OCI-LY7 (cell line): ENCODE measurements at regions not wholly inside any gene's neighbourhood (a gene's known extent, or its start where the extent isn't known, plus 50 kb on each side); places are given as distances from the start of the nearest gene placed in this dataset.

Experiments used
- BruUV-seq: library from RNA; stranded (reverse); fragments of 400-500 nt; replicated peaks from 2 replicates; lab custom pipeline; 2021; lab: Mats Ljungman, UMichigan
- CTCF ChIA-PET: fragments of 300-600 bp; sonication (Branson Sonifier 250); formaldehyde crosslinking; loops from one replicate; lab custom pipeline; 2022; ENCODE audit warnings: antibody characterized with exemption; ENCODE audit not compliant: unreplicated experiment; lab: Charles Lee
- POLR2A ChIA-PET: fragments of 300-600 bp; sonication (Branson Sonifier 250); formaldehyde crosslinking; loops from one replicate; lab custom pipeline; 2022; ENCODE audit warnings: antibody characterized with exemption; lab: Charles Lee
- DNase-seq: peaks from one replicate; pipeline ENCODE4 v3.0.0-alpha.2; 2015; ENCODE audit warnings: low spot score
- H2AFZ ChIP-seq: fragments of 200-600 bp; sonication (generic), shearing (Covaris generic); 2 replicates; pipeline ENCODE4 v1.6.1; 2014; ENCODE audit warnings: mild to moderate bottlenecking, antibody characterized with exemption, low read length, moderate library complexity
- H3K27ac ChIP-seq: fragments of 200-600 bp; sonication (generic); 2 replicates; pipeline ENCODE4 v1.5.1; 2014; ENCODE audit warnings: mixed run types, low read depth, mild to moderate bottlenecking, moderate library complexity, low read length, inconsistent platforms; ENCODE audit not compliant: poor library complexity, severe bottlenecking
- H3K36me3 ChIP-seq: fragments of 200-600 bp; sonication (generic); 2 replicates; pipeline ENCODE4 v1.6.1; 2014; ENCODE audit warnings: mild to moderate bottlenecking, antibody characterized with exemption, low read length, moderate library complexity, mixed read lengths; ENCODE audit not compliant: insufficient read depth
- H3K4me1 ChIP-seq: fragments of 200-600 bp; sonication (generic); 2 replicates; pipeline ENCODE4 v1.5.1; 2014; ENCODE audit warnings: mild to moderate bottlenecking, low read length; ENCODE audit not compliant: insufficient read depth, poor library complexity, severe bottlenecking
- H3K4me2 ChIP-seq: fragments of 200-600 bp; sonication (generic); 2 replicates; pipeline ENCODE4 v1.6.1; 2014; ENCODE audit warnings: mild to moderate bottlenecking, low read length
- H3K4me3 ChIP-seq: fragments of 200-600 bp; sonication (generic); 2 replicates; pipeline ENCODE4 v1.5.1; 2014; ENCODE audit warnings: mild to moderate bottlenecking, low read depth, low read length; ENCODE audit not compliant: poor library complexity, severe bottlenecking
- H3K79me2 ChIP-seq: fragments of 200-600 bp; sonication (generic); 2 replicates; pipeline ENCODE4 v1.6.1; 2016; ENCODE audit warnings: low read depth, mild to moderate bottlenecking, low read length, moderate library complexity, mixed read lengths; ENCODE audit not compliant: insufficient read depth
- H3K9me2 ChIP-seq: fragments of 200-600 bp; sonication (generic); 2 replicates; pipeline ENCODE4 v1.6.1; 2016; ENCODE audit warnings: mild to moderate bottlenecking, low read length, mixed read lengths; ENCODE audit not compliant: insufficient read depth
- H3K9me3 ChIP-seq: fragments of 200-600 bp; sonication (generic); 2 replicates; pipeline ENCODE4 v1.6.1; 2014; ENCODE audit warnings: mild to moderate bottlenecking, mixed run types, low read length, mixed read lengths
- H4K20me1 ChIP-seq: fragments of 200-600 bp; sonication (generic); 2 replicates; pipeline ENCODE4 v1.6.1; 2014; ENCODE audit warnings: mild to moderate bottlenecking, antibody characterized with exemption, low read length, moderate library complexity, mixed read lengths; ENCODE audit not compliant: insufficient read depth
- EZH2phosphoT487 ChIP-seq: fragments of 200-600 bp; sonication (generic); IDR thresholded peaks from 2 replicates; pipeline ENCODE4 v1.6.1; 2018; ENCODE audit warnings: low read depth, borderline replicate concordance, mild to moderate bottlenecking, mixed run types, antibody characterized with exemption, low read length, moderate library complexity, mixed read lengths
- intact Hi-C: fragments of 100-400 bp; cut with micrococcal nuclease; formaldehyde crosslinking; loops from one replicate; pipeline ENCODE4 v1.10.0; 2022; ENCODE audit not compliant: unreplicated experiment
- TF ChIP-seq, protein P1 (sequence below): fragments of 200-600 bp; sonication (generic); conservative IDR thresholded peaks from 2 replicates; pipeline ENCODE4 v1.5.1; 2014; ENCODE audit warnings: mild to moderate bottlenecking, antibody characterized with exemption, low read length, moderate library complexity, mixed read lengths

DNA sequence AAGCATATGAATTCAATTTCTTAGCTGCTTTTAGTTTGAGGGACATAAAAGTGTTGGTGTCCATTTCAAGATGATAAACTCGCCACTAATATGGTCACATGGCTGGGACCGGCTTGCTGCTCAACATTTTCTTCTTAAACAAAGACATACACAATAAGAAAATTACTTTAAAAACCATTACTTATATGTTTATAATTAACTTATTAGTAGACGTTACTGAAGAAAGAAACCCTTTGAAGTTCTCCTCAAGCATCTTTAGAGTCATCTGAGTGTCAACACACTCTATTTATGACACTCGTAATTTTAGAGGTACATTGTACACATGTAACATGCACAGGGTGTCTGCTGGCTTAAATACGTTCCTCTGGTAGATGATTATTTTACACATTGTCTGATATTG is 74.7 kb downstream of the BMP4 start:
- no peak for DNase-seq
- no peak overlapping the region for H2AFZ ChIP-seq
- CTCF ChIA-PET, result no interaction called here

DNA sequence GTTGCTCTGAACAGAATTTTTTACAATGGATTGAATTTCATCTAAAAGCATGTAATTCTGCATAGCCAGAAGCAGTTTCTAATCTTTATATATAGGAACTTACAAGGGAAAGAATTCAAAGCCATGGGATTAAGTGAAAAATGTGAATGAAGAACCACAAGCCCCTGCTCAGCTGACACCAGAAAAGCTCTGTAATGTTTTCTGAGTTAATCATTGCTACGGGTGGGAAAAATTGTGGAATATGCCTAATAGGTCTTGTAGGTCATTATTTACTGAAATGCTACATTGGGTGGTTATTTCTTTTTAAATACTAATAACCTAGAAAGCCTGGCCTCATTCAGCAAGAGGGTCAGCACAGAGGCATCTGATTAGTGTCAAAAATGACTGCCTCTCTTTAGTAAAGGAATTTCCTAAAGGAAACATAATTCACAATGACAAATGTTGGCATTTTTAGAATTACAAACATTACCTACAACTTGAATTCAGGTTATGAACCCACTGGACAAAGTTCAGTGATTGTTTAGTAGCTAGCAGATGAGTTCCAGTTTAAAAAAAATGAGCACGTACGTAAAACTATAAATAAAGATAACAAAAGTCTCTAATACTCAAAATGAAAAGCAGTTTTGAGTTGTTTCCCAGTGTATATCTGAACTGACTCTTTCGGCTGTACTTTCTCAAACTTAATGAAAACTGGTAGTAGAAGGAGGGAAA is 75.3 kb downstream of the BMP4 start:
- H3K9me3 ChIP-seq, result no peaks in the 10 kb centered on the region
- no peak for TF ChIP-seq EZH2phosphoT487
- TF ChIP-seq, protein P1, sequence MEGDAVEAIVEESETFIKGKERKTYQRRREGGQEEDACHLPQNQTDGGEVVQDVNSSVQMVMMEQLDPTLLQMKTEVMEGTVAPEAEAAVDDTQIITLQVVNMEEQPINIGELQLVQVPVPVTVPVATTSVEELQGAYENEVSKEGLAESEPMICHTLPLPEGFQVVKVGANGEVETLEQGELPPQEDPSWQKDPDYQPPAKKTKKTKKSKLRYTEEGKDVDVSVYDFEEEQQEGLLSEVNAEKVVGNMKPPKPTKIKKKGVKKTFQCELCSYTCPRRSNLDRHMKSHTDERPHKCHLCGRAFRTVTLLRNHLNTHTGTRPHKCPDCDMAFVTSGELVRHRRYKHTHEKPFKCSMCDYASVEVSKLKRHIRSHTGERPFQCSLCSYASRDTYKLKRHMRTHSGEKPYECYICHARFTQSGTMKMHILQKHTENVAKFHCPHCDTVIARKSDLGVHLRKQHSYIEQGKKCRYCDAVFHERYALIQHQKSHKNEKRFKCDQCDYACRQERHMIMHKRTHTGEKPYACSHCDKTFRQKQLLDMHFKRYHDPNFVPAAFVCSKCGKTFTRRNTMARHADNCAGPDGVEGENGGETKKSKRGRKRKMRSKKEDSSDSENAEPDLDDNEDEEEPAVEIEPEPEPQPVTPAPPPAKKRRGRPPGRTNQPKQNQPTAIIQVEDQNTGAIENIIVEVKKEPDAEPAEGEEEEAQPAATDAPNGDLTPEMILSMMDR, result no peak
- no TSS peak for BruUV-seq
- intact Hi-C loops, result no loop called here
- no peaks in the 10 kb centered on the region for H3K36me3 ChIP-seq
- no peak overlapping the region for H3K4me2 ChIP-seq
- CTCF ChIA-PET, result no interaction called here
- no peak overlapping the region for H3K4me3 ChIP-seq
- H3K27ac ChIP-seq, result no peak overlapping the region
- H3K79me2 ChIP-seq, result no peaks in the 10 kb centered on the region
- no peaks in the 10 kb centered on the region for H3K9me2 ChIP-seq
- no peak overlapping the region for H2AFZ ChIP-seq
- POLR2A ChIA-PET, result no interaction called here
- no peak for DNase-seq
- no peaks in the 10 kb centered on the region for H3K4me1 ChIP-seq
- H4K20me1 ChIP-seq, result no peaks in the 10 kb centered on the region

More for the DNA sequence above, 74.7 kb downstream of the BMP4 start:
- no TSS peak for BruUV-seq
- intact Hi-C loops, result no loop called here
- Histone ChIP-seq H3K4me3 (no peak overlapping the region), H3K4me2 (no peak overlapping the region), H3K36me3 (no peaks in the 10 kb centered on the region), H3K27ac (no peak overlapping the region), H3K79me2 (no peaks in the 10 kb centered on the region), H3K4me1 (no peaks in the 10 kb centered on the region), H4K20me1 (no peaks in the 10 kb centered on the region), H3K9me3 (no peaks in the 10 kb centered on the region), H3K9me2 (no peaks in the 10 kb centered on the region)
- POLR2A ChIA-PET, result no interaction called here
- TF ChIP-seq, protein P1, result no peak
- TF ChIP-seq EZH2phosphoT487, result no peak

DNA sequence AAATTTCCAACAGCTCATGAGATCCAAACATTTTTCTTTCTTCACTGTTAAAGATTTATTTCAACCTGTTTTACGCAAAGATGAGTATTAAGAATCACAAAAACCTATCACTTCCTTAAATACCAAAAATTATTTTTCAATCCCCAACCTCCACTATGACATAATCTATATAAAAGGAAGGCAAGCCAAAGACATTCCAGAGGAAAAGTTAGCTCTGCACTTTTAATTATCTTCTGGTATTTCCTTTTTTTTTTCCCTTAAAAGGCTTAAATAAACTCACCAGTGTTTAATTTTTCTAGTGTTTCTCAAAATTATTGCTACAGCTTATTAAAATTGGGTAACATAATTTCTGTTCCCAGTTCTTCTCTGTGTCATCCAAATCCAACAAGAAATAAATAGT is 75.9 kb downstream of the BMP4 start:
- POLR2A ChIA-PET, result interaction anchor here (0.5 kb wide), 1 partner anchor 382 kb away, joined by 3 read pairs; no protein-coding TSS in a partner anchor
- CTCF ChIA-PET, result no interaction called here
- H3K27ac ChIP-seq, result no peak overlapping the region
- no peak overlapping the region for H3K4me2 ChIP-seq
- no peak overlapping the region for H3K4me3 ChIP-seq
- BruUV-seq, result no TSS peak
- intact Hi-C loops, result no loop called here
- H3K4me1 ChIP-seq, result no peaks in the 10 kb centered on the region
- H3K79me2 ChIP-seq, result no peaks in the 10 kb centered on the region
- no peak for DNase-seq
- no peak overlapping the region for H2AFZ ChIP-seq
- H4K20me1 ChIP-seq, result no peaks in the 10 kb centered on the region
- no peaks in the 10 kb centered on the region for H3K9me3 ChIP-seq
- no peaks in the 10 kb centered on the region for H3K36me3 ChIP-seq
- H3K9me2 ChIP-seq, result no peaks in the 10 kb centered on the region
- no peak for TF ChIP-seq EZH2phosphoT487
- TF ChIP-seq, protein P1, result no peak
